GM12874 (cell line): ENCODE measurements at regions not wholly inside any gene's neighbourhood (a gene's known extent, or its start where the extent isn't known, plus 50 kb on each side); places are given as distances from the start of the nearest gene placed in this dataset.

ENCODE experiments used
- TF ChIP-seq, protein P1 (sequence below): IDR thresholded peaks from 2 replicates; pipeline ENCODE4 v1.5.1; 2011; ENCODE audit warnings: low read depth, mild to moderate bottlenecking, control low read depth, low read length, moderate library complexity; ENCODE audit not compliant: insufficient read depth

- TF ChIP-seq, protein P1, sequence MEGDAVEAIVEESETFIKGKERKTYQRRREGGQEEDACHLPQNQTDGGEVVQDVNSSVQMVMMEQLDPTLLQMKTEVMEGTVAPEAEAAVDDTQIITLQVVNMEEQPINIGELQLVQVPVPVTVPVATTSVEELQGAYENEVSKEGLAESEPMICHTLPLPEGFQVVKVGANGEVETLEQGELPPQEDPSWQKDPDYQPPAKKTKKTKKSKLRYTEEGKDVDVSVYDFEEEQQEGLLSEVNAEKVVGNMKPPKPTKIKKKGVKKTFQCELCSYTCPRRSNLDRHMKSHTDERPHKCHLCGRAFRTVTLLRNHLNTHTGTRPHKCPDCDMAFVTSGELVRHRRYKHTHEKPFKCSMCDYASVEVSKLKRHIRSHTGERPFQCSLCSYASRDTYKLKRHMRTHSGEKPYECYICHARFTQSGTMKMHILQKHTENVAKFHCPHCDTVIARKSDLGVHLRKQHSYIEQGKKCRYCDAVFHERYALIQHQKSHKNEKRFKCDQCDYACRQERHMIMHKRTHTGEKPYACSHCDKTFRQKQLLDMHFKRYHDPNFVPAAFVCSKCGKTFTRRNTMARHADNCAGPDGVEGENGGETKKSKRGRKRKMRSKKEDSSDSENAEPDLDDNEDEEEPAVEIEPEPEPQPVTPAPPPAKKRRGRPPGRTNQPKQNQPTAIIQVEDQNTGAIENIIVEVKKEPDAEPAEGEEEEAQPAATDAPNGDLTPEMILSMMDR = no peak
Measured at GRCh38 chr18:38483326-38483725, 917.7 kb upstream of the CELF4 start.

GRCh38 chr18:38481576-38481975 is 916.0 kb upstream of the CELF4 start:
- TF ChIP-seq, protein P1 = no peak

GRCh38 chr18:38475686-38476085 is 910.1 kb upstream of the CELF4 start:
- TF ChIP-seq, protein P1 = no peak

- TF ChIP-seq, protein P1 = no peak
Measured at GRCh38 chr18:38473535-38473934, 907.9 kb upstream of the CELF4 start.

DNA sequence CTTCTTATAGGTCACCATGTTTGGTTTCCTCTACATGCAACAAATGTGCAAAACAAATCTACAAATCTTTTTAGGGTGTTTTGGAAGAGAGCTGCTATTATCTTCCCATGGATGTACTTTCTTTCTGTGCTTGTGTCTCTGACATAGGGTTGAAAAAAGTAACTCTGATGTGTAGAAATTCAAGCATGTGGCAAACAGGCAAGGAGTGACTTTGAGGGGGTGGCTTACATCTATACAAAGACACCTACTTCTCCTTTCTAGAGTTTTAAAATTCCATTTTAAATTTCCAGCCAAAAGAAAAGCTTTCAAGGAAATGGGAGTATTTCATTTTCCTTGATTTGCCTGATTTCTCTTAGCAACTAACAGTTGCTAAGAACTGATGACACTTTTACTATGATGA is 904.8 kb upstream of the CELF4 start:
- TF ChIP-seq, protein P1 = no peak

GRCh38 chr18:38466426-38466825 is 900.8 kb upstream of the CELF4 start:
- TF ChIP-seq, protein P1 = no peak

GRCh38 chr18:38464024-38464423 is 898.4 kb upstream of the CELF4 start:
- TF ChIP-seq, protein P1 = no peak

DNA sequence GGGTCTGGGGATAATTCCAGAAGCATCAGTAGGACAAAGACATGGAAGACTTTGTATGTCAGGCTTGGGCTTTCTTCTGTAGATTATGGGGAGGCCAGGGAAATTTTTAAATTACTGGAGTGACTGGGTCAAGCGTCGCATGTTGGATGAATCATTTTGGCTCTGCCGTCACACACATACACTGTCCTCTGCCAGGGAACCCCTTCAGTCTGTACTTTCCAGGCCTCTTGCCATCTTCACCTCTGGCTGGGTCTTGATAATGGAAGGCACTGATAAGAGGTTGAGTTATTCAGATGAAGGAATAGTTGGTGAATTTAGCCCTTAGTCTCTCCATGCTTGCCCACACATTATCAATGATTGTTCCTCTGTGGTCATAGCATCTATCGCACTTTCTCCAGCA is 895.1 kb upstream of the CELF4 start:
- TF ChIP-seq, protein P1 = no peak
